Lower leg skin (tissue), 4 donors: ENCODE measurements at regions not wholly inside any gene's neighbourhood (a gene's known extent, or its start where the extent isn't known, plus 50 kb on each side); places are given as distances from the start of the nearest gene placed in this dataset.

ENCODE experiments used
- DNase-seq, 2 donors: peaks; one replicate each; pipeline ENCODE4 v3.0.0-alpha.2; 2019; ENCODE audit warnings: low spot score in 2 of 2
- H3K4me3 ChIP-seq: fragments of 200-600 bp; sonication (generic); 2 replicates; pipeline ENCODE4 v1.5.1; 2017; ENCODE audit warnings: mild to moderate bottlenecking, low read depth; ENCODE audit not compliant: poor library complexity, severe bottlenecking
- POLR2A ChIP-seq, 2 donors: fragments of 450-650 bp; IDR thresholded peaks; one replicate each; pipeline ENCODE4 v1.6.1; 2016 to 2017; ENCODE audit warnings: antibody characterized with exemption in 2 of 2, mild to moderate bottlenecking in 1 of 2, moderate library complexity in 1 of 2
- WGBS, 2 donors: methylation state at CpG; one replicate each; pipeline ENCODE4 v1.1.5; 2018; 5-methylcytosine and 5-hydroxymethylcytosine counted together
- intact Hi-C: fragments of 100-400 bp; cut with DNase I; formaldehyde crosslinking; loops from one replicate; pipeline ENCODE4 v1.15.0; 2023; ENCODE audit warnings: low total_unique reads
- TF ChIP-seq, protein P1 (sequence below), 3 donors: fragments of 450-650 bp; IDR thresholded peaks; one replicate each; pipeline ENCODE4 v1.5.1; 2016; ENCODE audit warnings: antibody characterized with exemption in 3 of 3, mild to moderate bottlenecking in 3 of 3, moderate library complexity in 2 of 3

DNA sequence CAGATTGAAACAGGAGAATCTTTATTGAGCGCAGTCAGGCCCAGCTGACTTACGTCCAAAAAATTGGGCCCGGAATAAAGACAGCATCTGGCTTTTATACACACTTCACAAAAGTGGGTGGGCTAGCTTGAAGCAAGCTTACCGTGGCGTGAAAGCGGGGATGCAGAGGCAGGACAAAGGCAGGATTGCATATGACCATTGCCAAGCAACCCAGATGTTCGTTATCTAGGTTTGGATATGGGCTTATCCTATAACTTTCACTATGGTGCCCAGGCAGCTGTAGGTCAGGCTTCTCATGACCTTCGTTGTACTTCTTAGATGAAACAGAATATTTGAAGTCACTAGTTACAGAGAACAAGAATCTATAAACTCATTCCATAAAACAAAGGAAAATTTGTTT, 1575.6 kb upstream of the RAG2 start:
- intact Hi-C loops, result no loop called here
- no peak for DNase-seq
- WGBS, 2 donors, result 82 to 83% methylated on average over 8 of the region's 8 CpGs
- no peak overlapping the region for H3K4me3 ChIP-seq
- TF ChIP-seq, protein P1, sequence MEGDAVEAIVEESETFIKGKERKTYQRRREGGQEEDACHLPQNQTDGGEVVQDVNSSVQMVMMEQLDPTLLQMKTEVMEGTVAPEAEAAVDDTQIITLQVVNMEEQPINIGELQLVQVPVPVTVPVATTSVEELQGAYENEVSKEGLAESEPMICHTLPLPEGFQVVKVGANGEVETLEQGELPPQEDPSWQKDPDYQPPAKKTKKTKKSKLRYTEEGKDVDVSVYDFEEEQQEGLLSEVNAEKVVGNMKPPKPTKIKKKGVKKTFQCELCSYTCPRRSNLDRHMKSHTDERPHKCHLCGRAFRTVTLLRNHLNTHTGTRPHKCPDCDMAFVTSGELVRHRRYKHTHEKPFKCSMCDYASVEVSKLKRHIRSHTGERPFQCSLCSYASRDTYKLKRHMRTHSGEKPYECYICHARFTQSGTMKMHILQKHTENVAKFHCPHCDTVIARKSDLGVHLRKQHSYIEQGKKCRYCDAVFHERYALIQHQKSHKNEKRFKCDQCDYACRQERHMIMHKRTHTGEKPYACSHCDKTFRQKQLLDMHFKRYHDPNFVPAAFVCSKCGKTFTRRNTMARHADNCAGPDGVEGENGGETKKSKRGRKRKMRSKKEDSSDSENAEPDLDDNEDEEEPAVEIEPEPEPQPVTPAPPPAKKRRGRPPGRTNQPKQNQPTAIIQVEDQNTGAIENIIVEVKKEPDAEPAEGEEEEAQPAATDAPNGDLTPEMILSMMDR (IDR thresholded peaks at IDR 0.05), result no peak
- TF ChIP-seq POLR2A (IDR thresholded peaks at IDR 0.05), result no peak

- no peak overlapping the region for H3K4me3 ChIP-seq
- intact Hi-C loops, result no loop called here
- no peak for DNase-seq
- WGBS, 2 donors, result 25 to 29% methylated on average over 1 of the region's 1 CpG
- TF ChIP-seq POLR2A (IDR thresholded peaks at IDR 0.05), result no peak
- TF ChIP-seq, protein P1 (IDR thresholded peaks at IDR 0.05), result no peak
Measured at GRCh38 chr11:38169286-38169685, 1571.2 kb upstream of the RAG2 start.

DNA sequence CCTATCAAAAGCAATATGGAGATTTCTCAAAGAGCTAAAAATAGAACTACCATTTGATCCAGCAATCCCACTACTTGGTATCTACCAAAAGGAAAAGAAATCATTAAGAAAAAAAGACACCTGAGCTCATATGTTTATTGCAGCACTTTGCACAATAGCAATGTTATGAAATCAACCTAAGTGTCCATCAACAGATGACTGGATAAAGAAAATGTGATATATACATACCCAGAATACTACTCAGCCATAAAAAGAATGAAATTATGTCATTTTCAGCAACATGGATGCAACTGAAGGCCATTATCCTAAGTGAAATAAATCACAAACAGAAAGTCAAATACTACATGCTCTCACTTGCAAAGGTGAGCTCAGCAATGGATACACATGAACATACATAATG, 1565.5 kb upstream of the RAG2 start:
- H3K4me3 ChIP-seq, result no peak overlapping the region
- TF ChIP-seq POLR2A (IDR thresholded peaks at IDR 0.05), result no peak
- TF ChIP-seq, protein P1 (IDR thresholded peaks at IDR 0.05), result no peak
- intact Hi-C loops, result no loop called here
- no peak for DNase-seq

GRCh38 chr11:38160433-38160832, 1562.4 kb upstream of the RAG2 start:
- DNase-seq, result no peak
- H3K4me3 ChIP-seq, result no peak overlapping the region
- intact Hi-C loops, result no loop called here
- TF ChIP-seq, protein P1 (IDR thresholded peaks at IDR 0.05), result no peak
- TF ChIP-seq POLR2A (IDR thresholded peaks at IDR 0.05), result no peak

DNA sequence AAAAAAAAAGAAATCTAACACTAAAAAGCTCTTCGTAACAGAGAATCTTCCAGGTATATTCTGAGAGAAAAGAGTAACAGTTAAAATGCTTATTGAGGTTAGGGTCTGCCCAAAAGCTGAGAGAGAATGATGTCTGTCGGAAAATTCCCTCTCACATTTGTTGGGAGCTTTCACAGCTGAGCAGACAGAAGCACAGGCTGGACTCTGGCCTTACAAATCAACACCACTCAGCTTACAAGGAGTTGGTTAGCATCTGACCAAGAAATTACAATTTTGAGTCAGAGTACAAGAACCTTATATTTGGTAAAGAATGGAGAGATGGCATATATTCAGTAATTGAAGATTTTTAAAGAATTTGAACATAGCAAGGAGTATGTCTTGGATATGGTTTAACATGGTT, 1561.0 kb upstream of the RAG2 start:
- intact Hi-C loops, result no loop called here
- WGBS, 2 donors, result 70 to 78% methylated on average over 2 of the region's 2 CpGs
- TF ChIP-seq, protein P1 (IDR thresholded peaks at IDR 0.05), result no peak
- TF ChIP-seq POLR2A (IDR thresholded peaks at IDR 0.05), result no peak
- H3K4me3 ChIP-seq, result no peak overlapping the region
- DNase-seq, result no peak

GRCh38 chr11:38156495-38157146, 1558.6 kb upstream of the RAG2 start:
- WGBS, 2 donors, result 68 to 77% methylated on average over 5 of the region's 5 CpGs
- no peak for TF ChIP-seq POLR2A (IDR thresholded peaks at IDR 0.05)
- TF ChIP-seq, protein P1 (IDR thresholded peaks at IDR 0.05), result no peak
- DNase-seq, result no peak
- no peak overlapping the region for H3K4me3 ChIP-seq
- intact Hi-C loops, result no loop called here
